Activated T-cell treated with anti-CD3 and anti-CD28 coated beads, Interleukin-2, amount 50 U/mL, for 1 hour (primary cell): ENCODE measurements at regions not wholly inside any gene's neighbourhood (a gene's known extent, or its start where the extent isn't known, plus 50 kb on each side); places are given as distances from the start of the nearest gene placed in this dataset.

Experiments used
- DNase-seq: peaks from one replicate; pipeline ENCODE4 v3.0.0-alpha.2; 2020

GRCh38 chr2:234691968-234692955, 195.4 kb upstream of the ARL4C start:
- DNase-seq = no peak

GRCh38 chr2:234691214-234691575, 194.3 kb upstream of the ARL4C start:
- DNase-seq = no peak

GRCh38 chr2:234690569-234691213, 193.8 kb upstream of the ARL4C start:
- DNase-seq = no peak

- no peak for DNase-seq
Observed at GRCh38 chr2:234689911-234690379, 193.1 kb upstream of the ARL4C start.

GRCh38 chr2:234687718-234688475, 191.0 kb upstream of the ARL4C start:
- DNase-seq = no peak

- DNase-seq = no peak
Observed at GRCh38 chr2:234686088-234686890, 189.4 kb upstream of the ARL4C start.

GRCh38 chr2:234684466-234684865, 187.6 kb upstream of the ARL4C start:
- no peak for DNase-seq

- DNase-seq = no peak
Observed at GRCh38 chr2:234683950-234684349, 187.1 kb upstream of the ARL4C start.

- no peak for DNase-seq
Observed at GRCh38 chr2:234682492-234683228, 185.8 kb upstream of the ARL4C start.

GRCh38 chr2:234680688-234681619, 184.1 kb upstream of the ARL4C start:
- DNase-seq = no peak

- no peak for DNase-seq
Observed at GRCh38 chr2:234679741-234680687, 183.1 kb upstream of the ARL4C start.

GRCh38 chr2:234679301-234679740, 182.4 kb upstream of the ARL4C start:
- no peak for DNase-seq

- DNase-seq = no peak
Observed at GRCh38 chr2:234678711-234679110, 181.8 kb upstream of the ARL4C start.

- no peak for DNase-seq
Observed at GRCh38 chr2:234677758-234678538, 181.1 kb upstream of the ARL4C start.

- no peak for DNase-seq
Observed at GRCh38 chr2:234676783-234677450, 180.0 kb upstream of the ARL4C start.

GRCh38 chr2:234676109-234676782, 179.4 kb upstream of the ARL4C start:
- DNase-seq = no peak

GRCh38 chr2:234674781-234675201, 177.9 kb upstream of the ARL4C start:
- DNase-seq = no peak
